CD4-positive, CD25-positive, alpha-beta regulatory T cell (primary cell): ENCODE measurements at regions not wholly inside any gene's neighbourhood (a gene's known extent, or its start where the extent isn't known, plus 50 kb on each side); places are given as distances from the start of the nearest gene placed in this dataset.

Experiments used
- ATAC-seq, 2 donors: fragments of 150-1000 bp; cut with Tn5 transposase; one replicate each; pipeline ENCODE4 v1.10.0; 2021; ENCODE audit warnings: low read depth in 2 of 2, moderate number of reproducible peaks in 2 of 2, moderate library complexity in 1 of 2
- DNase-seq, 3 donors: peaks; one replicate each; pipeline versions ENCODE4 v3.0.0 to v3.0.0-alpha.2; 2012 to 2022; ENCODE audit warnings: mixed read lengths in 1 of 3
- H3K27ac ChIP-seq: one replicate; pipeline ENCODE4 v1.7.0; 2013; ENCODE audit warnings: mild to moderate bottlenecking, low read length; ENCODE audit not compliant: insufficient read depth, poor library complexity, severe bottlenecking
- H3K27me3 ChIP-seq: one replicate; pipeline ENCODE4 v1.7.0; 2013; ENCODE audit warnings: low read length; ENCODE audit not compliant: control insufficient read depth, insufficient read depth
- H3K36me3 ChIP-seq: one replicate; pipeline ENCODE4 v1.7.0; 2013; ENCODE audit warnings: mild to moderate bottlenecking, low read length, moderate library complexity; ENCODE audit not compliant: control insufficient read depth, insufficient read depth
- H3K4me1 ChIP-seq: 2 replicates; pipeline ENCODE4 v1.7.0; 2013; ENCODE audit warnings: mild to moderate bottlenecking, low read length; ENCODE audit not compliant: insufficient read depth, control insufficient read depth, poor library complexity, severe bottlenecking
- H3K4me3 ChIP-seq: one replicate; pipeline ENCODE4 v1.7.0; 2013; ENCODE audit warnings: low read depth, mild to moderate bottlenecking, low read length, moderate library complexity
- H3K9me3 ChIP-seq, 2 experiments: 1 replicate in 1 of 2; 2 replicates in 1 of 2; pipeline ENCODE4 v1.7.0; 2013; ENCODE audit warnings: low read length in 2 of 2, mild to moderate bottlenecking in 1 of 2, moderate library complexity in 1 of 2; ENCODE audit not compliant: control insufficient read depth in 2 of 2
- H3K27ac Mint-ChIP-seq, 3 donors: one replicate each; pipeline ENCODE4 v1.8.0; 2020 to 2022; ENCODE audit warnings: mild to moderate bottlenecking in 3 of 3, mixed read lengths in 3 of 3, moderate library complexity in 2 of 3
- H3K27me3 Mint-ChIP-seq: one replicate; pipeline ENCODE4 v1.8.0; 2022; ENCODE audit warnings: mild to moderate bottlenecking, mixed read lengths
- H3K36me3 Mint-ChIP-seq: one replicate; pipeline ENCODE4 v1.8.0; 2020; ENCODE audit warnings: mixed read lengths
- H3K4me1 Mint-ChIP-seq, 4 donors: one replicate each; pipeline ENCODE4 v1.8.0; 2020 to 2022; ENCODE audit warnings: mixed read lengths in 4 of 4, mild to moderate bottlenecking in 1 of 4
- H3K4me3 Mint-ChIP-seq, 4 donors: one replicate each; pipeline ENCODE4 v1.8.0; 2020 to 2022; ENCODE audit warnings: mild to moderate bottlenecking in 4 of 4, mixed read lengths in 4 of 4, moderate library complexity in 3 of 4
- H3K9me3 Mint-ChIP-seq, 7 donors: one replicate each; pipeline ENCODE4 v1.8.0; 2020 to 2022; ENCODE audit warnings: mixed read lengths in 7 of 7, mild to moderate bottlenecking in 3 of 7, moderate library complexity in 2 of 7

- Histone ChIP-seq H3K4me3 (no peak overlapping the region), H3K27me3 (no peaks in the 10 kb centered on the region), H3K36me3 (no peaks in the 10 kb centered on the region), H3K9me3 (no peaks in the 10 kb centered on the region), H3K4me1 (no peaks in the 10 kb centered on the region), H3K27ac (no peak overlapping the region)
- H3K9me3 Mint-ChIP-seq: no peaks in the 10 kb centered on the region
- no peak overlapping the region for H3K27ac Mint-ChIP-seq
- no peak for ATAC-seq
- H3K36me3 Mint-ChIP-seq: no peaks in the 10 kb centered on the region
- H3K27me3 Mint-ChIP-seq: peaks cover 5% of the 10 kb centered on the region
- DNase-seq: no peak
- no peaks in the 10 kb centered on the region for H3K4me1 Mint-ChIP-seq
- no peak overlapping the region for H3K4me3 Mint-ChIP-seq
Observed at GRCh38 chr9:38312406-38312805, 80.1 kb upstream of the ALDH1B1 start.

GRCh38 chr9:38311382-38312270 lies 80.9 kb upstream of the ALDH1B1 start:
- Mint-ChIP-seq H3K9me3 (no peaks in the 10 kb centered on the region), H3K4me3 (no peak overlapping the region), H3K27ac (no peak overlapping the region), H3K36me3 (no peaks in the 10 kb centered on the region), H3K4me1 (no peaks in the 10 kb centered on the region), H3K27me3 (peaks cover 5% of the 10 kb centered on the region)
- H3K9me3 ChIP-seq: no peaks in the 10 kb centered on the region
- no peak for ATAC-seq
- no peak overlapping the region for H3K4me3 ChIP-seq
- no peak overlapping the region for H3K27ac ChIP-seq
- H3K4me1 ChIP-seq: no peaks in the 10 kb centered on the region
- no peaks in the 10 kb centered on the region for H3K36me3 ChIP-seq
- DNase-seq: no peak
- H3K27me3 ChIP-seq: no peaks in the 10 kb centered on the region

DNA sequence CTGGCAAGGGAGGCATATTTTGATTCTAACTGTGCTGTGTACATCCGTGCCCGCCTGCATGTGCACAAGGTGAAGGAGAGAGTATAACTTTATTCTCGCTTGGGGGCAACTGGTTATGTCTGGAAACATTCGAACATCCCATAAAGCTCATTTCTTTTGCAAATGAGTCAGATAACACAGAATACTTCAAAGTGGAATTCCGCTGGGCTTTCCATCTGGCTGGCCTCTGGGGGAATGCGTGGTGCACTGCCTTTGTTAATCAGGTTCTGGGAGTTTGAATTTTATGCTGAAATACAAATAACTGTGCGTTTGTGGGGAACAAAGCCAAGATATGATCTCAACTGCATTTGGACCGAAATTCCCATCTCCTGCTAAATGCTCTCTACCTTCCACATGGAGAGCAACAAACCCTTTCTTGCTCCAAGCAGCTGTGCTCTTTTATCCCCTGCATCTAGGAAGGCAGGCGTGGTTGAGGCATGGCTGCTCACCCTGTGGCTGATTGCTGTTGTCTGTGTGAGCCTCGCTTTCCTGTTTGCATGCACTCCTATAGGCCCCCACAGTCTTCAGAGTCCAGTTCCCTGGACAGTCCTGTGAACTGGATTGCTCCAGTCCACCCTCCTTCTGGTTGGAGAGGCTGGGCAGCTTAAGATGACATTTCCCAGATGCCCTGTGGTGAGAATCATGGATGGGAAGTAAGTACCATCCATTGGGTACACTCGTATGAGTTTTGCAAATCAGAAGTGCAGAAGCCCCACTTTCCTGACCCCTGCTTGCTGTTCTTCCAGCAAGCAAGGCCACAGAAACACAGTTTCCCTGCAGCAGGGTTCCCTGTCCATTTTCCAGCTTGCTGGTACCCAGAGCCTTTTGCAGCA lies 82.9 kb upstream of the ALDH1B1 start:
- H3K27me3 Mint-ChIP-seq: peaks cover 5% of the 10 kb centered on the region
- H3K4me1 Mint-ChIP-seq: no peaks in the 10 kb centered on the region
- no peak overlapping the region for H3K4me3 Mint-ChIP-seq
- Histone ChIP-seq H3K4me3 (no peak overlapping the region), H3K27me3 (no peaks in the 10 kb centered on the region), H3K9me3 (no peaks in the 10 kb centered on the region), H3K36me3 (no peaks in the 10 kb centered on the region), H3K4me1 (no peaks in the 10 kb centered on the region), H3K27ac (no peak overlapping the region)
- DNase-seq (no peak), ATAC-seq (no peak)
- H3K36me3 Mint-ChIP-seq: no peaks in the 10 kb centered on the region
- H3K27ac Mint-ChIP-seq: no peak overlapping the region
- peaks cover 0 to 2% (median 0%) of the 10 kb centered on the region in 7 donors for H3K9me3 Mint-ChIP-seq

- H3K27ac Mint-ChIP-seq: no peak overlapping the region
- H3K27me3 ChIP-seq: no peaks in the 10 kb centered on the region
- ATAC-seq: no peak
Observed at GRCh38 chr9:38308136-38308535, 84.4 kb upstream of the ALDH1B1 start.

DNA sequence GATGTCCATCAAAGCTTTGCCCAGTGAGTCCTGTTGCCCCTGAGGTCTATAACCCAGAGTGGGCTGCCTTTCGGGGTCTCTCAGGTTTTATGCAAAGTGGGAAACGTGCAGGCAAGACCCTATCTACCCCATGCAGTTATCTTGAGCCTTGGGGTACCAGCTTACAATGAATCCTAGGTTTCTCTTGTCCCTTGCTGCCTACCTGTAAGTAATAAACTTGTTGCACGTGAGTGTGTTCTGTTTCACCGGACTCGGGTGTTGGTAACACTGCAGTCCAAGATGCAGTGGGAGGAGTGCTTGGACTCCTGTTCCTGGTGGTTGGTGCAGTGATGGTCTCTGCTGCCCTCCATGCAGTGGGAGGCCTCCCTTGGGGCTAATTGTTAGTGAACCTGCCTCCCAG lies 85.6 kb upstream of the ALDH1B1 start:
- no peak for ATAC-seq
- no peaks in the 10 kb centered on the region for H3K4me1 ChIP-seq
- H3K4me3 ChIP-seq: no peak overlapping the region
- H3K27ac ChIP-seq: no peak overlapping the region
- Mint-ChIP-seq H3K27ac (no peak overlapping the region), H3K4me3 (no peak overlapping the region), H3K4me1 (no peaks in the 10 kb centered on the region), H3K9me3 (peaks cover 0 to 2% (median 0%) of the 10 kb centered on the region in 7 donors), H3K36me3 (no peaks in the 10 kb centered on the region), H3K27me3 (peaks cover 5% of the 10 kb centered on the region)
- no peaks in the 10 kb centered on the region for H3K9me3 ChIP-seq
- no peak for DNase-seq
- no peaks in the 10 kb centered on the region for H3K36me3 ChIP-seq
- H3K27me3 ChIP-seq: no peaks in the 10 kb centered on the region

More at GRCh38 chr9:38308136-38308535, 84.4 kb upstream of the ALDH1B1 start:
- Mint-ChIP-seq H3K36me3 (no peaks in the 10 kb centered on the region), H3K9me3 (peaks cover 0 to 2% (median 0%) of the 10 kb centered on the region in 7 donors), H3K4me3 (no peak overlapping the region), H3K27me3 (peaks cover 5% of the 10 kb centered on the region), H3K4me1 (no peaks in the 10 kb centered on the region)
- Histone ChIP-seq H3K36me3 (no peaks in the 10 kb centered on the region), H3K4me3 (no peak overlapping the region), H3K27ac (no peak overlapping the region), H3K9me3 (no peaks in the 10 kb centered on the region), H3K4me1 (no peaks in the 10 kb centered on the region)
- no peak for DNase-seq

DNA sequence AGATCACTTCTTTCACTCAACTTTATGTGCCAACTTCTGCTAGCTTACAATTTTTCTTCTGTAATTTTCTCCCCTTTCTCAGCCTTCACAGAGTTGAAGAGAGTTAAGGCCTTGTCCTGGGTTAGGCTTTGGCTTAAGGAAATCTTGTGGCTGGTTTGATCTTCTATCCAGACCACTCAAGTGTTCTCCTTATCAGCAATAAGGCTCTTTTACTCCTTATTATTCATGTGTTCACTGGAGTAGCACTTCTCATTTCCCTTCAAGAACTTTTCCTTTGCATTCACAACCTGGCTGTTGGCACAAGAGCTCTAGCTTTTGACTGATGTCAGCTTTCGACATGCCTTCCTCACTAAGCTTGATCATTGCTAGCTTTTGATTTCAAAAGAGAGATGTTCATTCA lies 86.9 kb upstream of the ALDH1B1 start:
- peaks cover 4% of the 10 kb centered on the region for H3K27me3 Mint-ChIP-seq

DNA sequence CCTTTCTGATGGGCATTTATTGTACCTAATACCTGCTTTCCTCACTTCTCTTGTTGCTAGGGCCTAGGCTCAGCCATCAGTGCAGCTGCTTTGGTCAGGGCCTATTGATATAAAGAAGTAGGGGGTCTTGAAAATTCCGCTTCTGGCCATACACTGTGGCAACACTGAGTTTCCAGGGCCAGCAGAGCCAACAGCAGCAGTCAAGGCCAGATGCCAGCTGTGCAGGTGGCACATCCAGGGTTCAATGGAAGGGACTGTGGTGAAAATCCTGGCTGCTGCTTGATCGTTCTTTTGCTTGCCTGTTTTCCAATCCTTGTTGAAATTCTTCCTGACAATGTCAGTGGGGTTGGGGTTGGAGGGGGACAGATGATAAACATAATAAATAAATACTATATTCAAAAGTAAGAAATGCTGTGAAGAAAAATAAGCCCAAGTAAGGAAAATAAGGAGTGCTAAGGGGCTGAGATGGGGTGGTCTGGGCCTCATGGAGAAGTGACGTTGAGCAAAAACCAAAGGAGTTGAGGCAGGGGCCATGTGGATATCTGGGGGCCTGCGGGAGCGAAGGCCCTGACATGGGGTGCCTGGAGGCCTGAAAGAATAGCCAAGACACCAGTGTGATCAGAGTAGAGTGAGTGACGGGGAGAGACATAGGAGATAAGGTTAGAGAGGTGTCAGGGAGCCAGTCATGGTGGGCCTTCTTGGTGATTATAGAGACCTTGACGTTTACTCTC lies 91.0 kb upstream of the ALDH1B1 start:
- DNase-seq (no peak), ATAC-seq (no peak)
- Histone ChIP-seq H3K9me3 (no peaks in the 10 kb centered on the region), H3K4me1 (no peaks in the 10 kb centered on the region), H3K36me3 (no peaks in the 10 kb centered on the region), H3K27me3 (no peaks in the 10 kb centered on the region), H3K27ac (no peak overlapping the region), H3K4me3 (no peak overlapping the region)
- no peaks in the 10 kb centered on the region for H3K27me3 Mint-ChIP-seq
- no peaks in the 10 kb centered on the region for H3K4me1 Mint-ChIP-seq
- H3K4me3 Mint-ChIP-seq: no peak overlapping the region
- H3K9me3 Mint-ChIP-seq: peaks cover 0 to 2% (median 0%) of the 10 kb centered on the region in 7 donors
- no peak overlapping the region for H3K27ac Mint-ChIP-seq
- H3K36me3 Mint-ChIP-seq: no peaks in the 10 kb centered on the region

More for the DNA sequence above, 86.9 kb upstream of the ALDH1B1 start:
- no peaks in the 10 kb centered on the region for H3K27me3 ChIP-seq
- no peak overlapping the region for H3K27ac ChIP-seq
- no peak overlapping the region for H3K4me3 Mint-ChIP-seq
- no peaks in the 10 kb centered on the region for H3K36me3 ChIP-seq
- H3K4me3 ChIP-seq: no peak overlapping the region
- H3K36me3 Mint-ChIP-seq: no peaks in the 10 kb centered on the region
- H3K4me1 ChIP-seq: no peaks in the 10 kb centered on the region
- ATAC-seq (no peak), DNase-seq (no peak)
- H3K27ac Mint-ChIP-seq: no peak overlapping the region
- H3K4me1 Mint-ChIP-seq: no peaks in the 10 kb centered on the region
- H3K9me3 ChIP-seq: no peaks in the 10 kb centered on the region
- peaks cover 0 to 2% (median 0%) of the 10 kb centered on the region in 7 donors for H3K9me3 Mint-ChIP-seq
